SK-MEL-5 (cell line): ENCODE measurements at regions not wholly inside any gene's neighbourhood (a gene's known extent, or its start where the extent isn't known, plus 50 kb on each side); places are given as distances from the start of the nearest gene placed in this dataset.

Experiments
- DNase-seq: peaks from one replicate; pipeline ENCODE4 v3.0.0-alpha.2; 2016; ENCODE audit warnings: low read depth, low spot score
- in situ Hi-C: cut with HindIII; loops from 2 replicates; pipeline ENCODE4 v1.10.0; 2016; ENCODE audit warnings: low sequenced_read_pairs, high pct_unique_total_duplicates, low pct_unique_long_range_greater_than_20kb

DNA sequence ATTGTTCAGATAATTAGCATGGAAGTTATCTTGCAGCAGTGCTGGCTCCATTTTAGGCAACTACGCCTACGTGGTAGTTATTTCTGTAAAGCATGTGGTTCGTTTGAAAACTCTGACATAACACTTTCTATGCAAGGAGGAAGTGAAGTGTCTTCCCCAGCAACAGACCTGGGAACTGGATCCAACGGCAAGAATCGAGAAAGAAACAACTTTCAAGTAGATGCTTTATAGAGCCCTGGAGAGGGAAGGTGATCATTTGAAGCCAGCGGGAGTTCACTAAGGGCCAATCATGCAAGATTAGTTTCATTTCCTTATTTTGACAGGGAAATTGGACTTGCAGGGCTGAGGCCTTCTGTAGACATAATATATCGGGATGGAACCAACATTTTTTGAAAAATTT is 218.3 kb downstream of the ACKR3 start:
- DNase-seq, result no peak
- in situ Hi-C loops, result no loop called here

DNA sequence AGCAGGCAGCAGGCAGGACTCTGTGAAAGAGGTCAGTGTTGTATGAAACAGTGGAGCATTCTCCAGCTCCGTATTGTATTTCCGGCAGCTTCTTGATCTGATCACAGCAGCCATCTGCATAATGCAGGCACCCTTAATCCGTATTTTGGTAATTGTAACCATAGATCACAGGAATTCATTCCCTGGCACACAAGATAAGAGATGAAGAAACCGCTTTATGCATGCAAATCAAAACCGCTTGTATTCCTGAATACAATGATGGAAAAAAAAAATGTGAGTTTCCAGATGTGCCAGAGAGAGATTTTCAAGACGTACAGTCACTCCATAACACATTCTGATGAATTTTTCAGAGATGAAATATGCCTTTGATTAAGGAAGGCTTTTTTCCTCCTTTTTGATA is 221.3 kb downstream of the ACKR3 start:
- in situ Hi-C loops, result no loop called here
- DNase-seq, result no peak

DNA sequence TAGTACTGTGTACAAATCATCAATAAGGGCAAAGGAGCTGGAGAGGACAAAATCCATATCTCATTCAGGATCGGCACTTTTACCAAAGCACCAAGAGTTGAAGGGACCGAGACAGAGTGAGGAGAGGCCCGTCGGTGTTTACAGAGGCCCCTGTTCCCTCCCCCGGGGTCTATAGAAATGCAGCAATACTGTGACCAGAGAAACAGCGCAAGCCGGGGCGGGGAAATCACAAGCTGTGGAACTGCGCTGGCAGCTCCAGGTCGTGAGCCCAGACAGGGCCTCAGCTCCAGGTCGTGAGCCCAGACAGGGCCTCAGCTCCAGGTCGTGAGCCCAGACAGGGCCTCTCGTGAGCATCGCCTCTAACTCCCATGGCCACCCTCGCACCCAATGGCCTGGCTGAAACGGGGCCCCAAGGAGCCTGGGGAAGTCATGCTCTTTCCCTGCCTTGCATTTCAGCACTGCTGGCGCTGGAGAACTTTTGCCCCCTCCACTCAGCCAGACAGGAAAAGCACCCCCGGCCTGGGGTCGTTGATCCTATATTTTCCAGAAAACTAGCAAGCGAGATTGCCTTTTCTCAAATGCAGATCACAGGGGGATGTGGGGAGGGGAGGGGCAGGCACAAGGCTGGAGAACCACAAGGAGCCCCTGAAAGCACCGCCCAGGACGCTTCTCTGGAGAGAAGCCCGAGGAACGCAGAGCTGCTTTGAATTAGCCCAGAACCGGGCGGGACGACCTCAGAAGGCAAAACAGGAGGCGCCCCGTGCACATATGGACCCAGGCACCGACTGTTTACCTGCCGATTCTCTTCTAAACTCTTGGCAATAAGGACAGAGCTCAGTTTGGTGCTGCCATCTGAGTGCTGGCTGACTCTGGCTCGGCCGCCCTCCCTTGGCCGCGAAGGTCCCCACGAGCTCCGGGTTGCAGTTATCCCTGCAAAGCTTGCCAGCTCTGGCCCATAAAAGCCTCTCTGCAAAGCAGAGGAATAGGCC is 223.7 kb downstream of the ACKR3 start:
- in situ Hi-C loops, result no loop called here
- no peak for DNase-seq

DNA sequence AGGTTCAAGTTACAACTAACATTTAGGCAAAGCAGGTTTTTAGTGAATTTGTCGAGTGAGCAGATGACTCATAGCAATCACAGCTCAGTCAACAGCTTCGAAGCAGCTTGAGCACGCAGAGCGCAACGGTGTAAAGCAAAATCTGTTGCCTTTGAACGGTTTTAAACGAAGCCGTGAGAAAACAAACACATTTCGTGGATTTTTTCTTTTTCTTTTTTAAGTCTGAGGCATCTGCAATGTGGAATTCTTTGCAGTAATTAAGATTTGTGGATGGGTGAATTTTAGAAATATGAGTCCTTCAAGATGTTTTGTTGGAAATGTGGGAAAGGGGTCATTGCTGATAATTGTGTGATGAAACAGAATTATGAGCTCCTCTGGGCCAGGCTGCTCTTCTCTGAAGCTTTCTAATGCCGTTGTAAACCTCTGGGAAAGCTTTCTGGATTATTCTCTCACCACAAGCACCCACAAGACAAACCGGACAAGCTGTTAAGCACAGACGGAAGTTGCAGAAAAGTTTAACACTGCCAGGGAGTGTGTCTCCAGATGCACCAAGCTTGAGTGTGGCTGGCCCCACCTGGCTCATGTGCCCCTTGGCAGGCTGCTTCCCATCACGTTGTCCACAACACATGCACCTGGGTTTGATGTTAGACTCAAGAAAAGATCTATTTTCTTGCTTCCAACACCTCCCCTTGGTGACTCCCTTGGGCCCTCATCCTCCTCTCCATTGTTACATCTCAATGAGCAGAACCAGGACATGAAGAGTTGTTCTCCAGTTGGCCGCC is 224.7 kb downstream of the ACKR3 start:
- in situ Hi-C loops, result no loop called here
- no peak for DNase-seq

DNA sequence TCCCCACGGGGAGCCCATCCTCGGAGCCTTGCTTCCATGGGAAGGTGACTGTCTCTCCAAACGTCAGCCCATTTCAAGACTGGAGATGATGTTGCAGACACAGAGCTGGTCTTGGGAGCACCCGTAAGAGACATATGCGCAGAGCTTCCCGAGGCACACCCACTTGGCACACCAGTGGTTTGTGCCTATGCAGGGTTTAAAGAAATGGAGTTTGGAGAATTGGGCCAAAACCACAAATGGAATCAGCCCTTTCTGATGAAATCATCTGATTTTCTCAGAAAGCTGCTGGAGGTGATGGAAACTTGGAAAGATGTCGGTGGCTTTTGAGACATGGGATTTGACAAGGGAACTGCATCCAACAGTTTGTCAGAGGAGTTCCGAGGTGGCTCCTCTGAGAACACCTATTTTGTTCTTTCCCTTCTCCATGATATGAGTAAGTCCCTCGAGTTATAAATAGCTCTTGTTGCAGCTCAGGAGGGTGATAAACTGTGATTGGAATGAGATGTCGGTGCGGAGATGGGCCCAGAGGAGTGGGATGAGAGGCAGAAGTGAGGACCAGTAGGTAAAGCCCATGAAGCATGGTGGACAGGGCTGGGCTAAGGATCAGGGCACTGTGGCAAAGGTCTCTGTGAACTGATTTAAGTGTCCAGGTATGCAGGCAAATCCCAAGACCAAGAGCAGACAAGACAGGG is 225.7 kb downstream of the ACKR3 start:
- in situ Hi-C loops, result no loop called here
- no peak for DNase-seq

DNA sequence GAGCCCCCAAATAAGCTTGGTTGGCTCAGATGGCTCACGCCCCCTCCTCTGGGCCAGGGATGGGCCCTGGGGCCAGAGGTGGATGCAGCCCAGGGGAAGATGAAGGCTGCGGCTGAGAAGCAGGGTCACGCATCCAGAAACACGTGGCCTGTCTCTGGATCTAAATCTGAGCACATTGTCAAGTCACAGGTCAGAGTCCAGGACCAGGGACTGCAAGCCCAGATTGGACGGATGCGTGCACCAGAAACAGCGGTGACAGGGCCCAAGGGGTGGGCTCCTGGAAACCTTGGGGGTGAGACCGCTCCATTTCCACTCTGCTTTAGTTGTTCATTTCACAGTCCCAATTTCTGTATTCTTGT is 226.2 kb downstream of the ACKR3 start:
- in situ Hi-C loops, result no loop called here
- no peak for DNase-seq

DNA sequence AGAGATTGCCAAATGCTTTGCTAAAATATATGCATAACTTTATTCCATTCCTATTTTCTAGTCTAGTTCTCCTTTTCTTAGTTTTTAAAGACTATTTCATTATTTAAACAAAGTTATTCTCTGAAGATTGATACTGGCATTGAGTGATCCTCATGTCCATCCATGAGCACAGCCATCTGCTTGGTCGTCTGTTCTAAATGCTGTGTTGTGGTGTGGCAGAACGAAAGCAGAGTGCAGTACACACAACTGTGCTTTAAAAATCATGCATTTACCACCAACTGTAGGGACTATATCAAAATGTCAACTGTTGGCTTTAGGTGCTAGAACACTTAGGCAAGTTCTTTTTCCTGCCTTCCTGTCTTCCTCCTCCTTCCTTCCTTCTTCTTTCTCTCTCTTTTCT is 226.6 kb downstream of the ACKR3 start:
- no peak for DNase-seq
- in situ Hi-C loops, result no loop called here

DNA sequence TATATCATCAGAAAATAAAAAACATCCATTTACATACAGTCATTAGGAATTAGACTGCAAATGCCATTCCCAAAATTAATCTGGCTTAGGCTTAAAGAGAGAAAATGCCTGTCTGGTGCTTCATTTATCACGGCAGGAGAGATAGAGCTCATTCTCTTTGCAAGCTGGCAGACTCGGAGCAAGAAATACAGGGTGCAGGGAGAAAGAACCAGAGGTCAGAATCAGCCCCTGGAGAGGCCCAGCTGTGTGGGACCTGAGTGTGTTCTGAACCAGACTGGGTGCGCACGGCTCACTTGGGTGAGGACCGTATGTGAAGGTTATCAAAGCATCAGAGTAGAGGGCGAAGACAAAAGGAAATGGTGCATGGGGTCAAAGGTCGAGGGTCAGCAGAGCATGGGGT is 227.8 kb downstream of the ACKR3 start:
- no peak for DNase-seq
- in situ Hi-C loops, result no loop called here

DNA sequence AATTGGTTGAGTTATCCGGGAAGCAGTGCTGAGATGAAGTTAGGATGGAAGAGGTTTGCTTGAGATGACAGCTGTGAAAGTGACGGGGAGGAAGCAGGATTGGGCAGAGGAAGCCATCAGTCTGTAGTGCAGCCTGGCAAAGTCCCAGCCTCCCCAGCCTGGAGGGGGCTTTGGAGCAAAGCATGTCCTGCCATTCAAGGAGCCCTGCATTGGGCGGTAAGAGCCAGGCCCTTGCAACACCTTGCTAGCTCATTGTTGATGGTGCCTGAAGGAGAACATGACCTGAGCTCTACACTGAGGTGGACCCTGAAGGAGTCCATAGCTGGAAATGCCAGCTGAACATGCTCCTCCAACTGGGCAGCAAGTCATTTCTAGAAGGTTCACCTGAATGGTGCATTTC is 228.9 kb downstream of the ACKR3 start:
- DNase-seq, result no peak
- in situ Hi-C loops, result no loop called here

DNA sequence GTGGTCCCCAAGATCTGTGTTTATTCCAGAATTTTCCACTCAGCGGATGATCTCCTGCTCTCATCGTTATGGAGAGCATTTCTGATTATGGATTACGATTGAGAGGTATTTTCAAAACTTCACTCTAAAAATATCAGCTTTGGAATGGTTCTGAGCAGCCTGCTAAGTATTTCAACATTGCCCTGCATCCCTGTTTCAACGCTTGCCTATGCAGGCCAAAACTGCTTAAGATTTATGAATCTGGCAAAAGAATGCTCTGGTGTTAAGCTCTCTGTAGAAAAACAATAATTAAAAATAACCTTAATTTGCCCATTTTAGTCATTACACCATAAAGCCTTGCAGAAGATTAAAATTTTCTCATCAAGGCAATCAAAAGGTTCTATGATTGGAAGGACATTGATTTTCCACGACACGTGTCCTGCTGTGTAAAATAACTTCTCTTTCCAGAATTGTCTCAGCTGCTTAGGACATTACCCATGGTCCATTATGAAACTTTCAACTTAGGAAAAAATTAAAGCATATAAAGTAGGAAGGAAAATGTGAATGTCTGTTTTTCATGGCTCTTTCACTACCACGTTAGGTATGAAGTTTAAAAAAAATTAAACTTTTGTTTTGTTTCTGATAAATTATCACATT is 229.9 kb downstream of the ACKR3 start:
- in situ Hi-C loops, result no loop called here
- no peak for DNase-seq

DNA sequence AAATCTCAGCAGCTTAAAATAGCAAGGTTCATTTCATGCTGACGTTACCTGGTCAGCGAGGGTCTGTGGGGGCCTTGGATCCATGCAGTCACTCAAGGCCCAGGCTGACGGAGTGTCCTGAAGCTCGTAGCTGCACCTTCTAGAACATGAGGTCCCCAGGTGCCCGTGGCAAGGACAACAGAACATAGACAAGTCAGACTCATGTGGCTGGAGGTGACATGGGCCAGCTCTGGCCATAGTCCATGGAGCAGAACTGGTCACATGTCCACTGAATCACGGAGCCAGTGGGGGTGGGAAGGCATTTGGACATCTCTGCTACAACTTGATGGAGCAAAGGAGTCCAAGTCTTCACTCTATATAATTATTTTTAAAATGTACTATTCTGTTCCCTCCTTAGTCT is 233.2 kb downstream of the ACKR3 start:
- in situ Hi-C loops, result no loop called here
- DNase-seq, result no peak

DNA sequence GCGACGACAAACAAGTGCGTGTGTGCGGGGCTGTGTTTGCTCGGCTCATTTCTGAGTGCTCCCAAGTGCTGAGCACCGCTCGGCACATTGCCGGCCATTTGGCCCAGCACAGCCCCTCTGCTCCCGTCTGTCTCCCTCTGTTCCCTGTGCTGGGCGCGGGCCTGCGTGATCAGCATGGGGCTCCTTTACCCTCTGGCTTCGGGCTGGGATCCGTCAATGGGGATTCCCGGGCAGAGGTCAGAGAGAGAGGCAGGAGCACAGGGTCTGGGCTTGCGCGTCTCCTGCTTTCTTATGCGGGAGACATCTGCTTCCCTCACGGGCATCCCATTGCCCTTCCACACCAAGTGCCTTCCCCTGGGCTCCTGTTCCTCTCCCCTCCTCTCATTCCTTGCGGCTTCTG is 234.0 kb downstream of the ACKR3 start:
- in situ Hi-C loops, result no loop called here
- no peak for DNase-seq

DNA sequence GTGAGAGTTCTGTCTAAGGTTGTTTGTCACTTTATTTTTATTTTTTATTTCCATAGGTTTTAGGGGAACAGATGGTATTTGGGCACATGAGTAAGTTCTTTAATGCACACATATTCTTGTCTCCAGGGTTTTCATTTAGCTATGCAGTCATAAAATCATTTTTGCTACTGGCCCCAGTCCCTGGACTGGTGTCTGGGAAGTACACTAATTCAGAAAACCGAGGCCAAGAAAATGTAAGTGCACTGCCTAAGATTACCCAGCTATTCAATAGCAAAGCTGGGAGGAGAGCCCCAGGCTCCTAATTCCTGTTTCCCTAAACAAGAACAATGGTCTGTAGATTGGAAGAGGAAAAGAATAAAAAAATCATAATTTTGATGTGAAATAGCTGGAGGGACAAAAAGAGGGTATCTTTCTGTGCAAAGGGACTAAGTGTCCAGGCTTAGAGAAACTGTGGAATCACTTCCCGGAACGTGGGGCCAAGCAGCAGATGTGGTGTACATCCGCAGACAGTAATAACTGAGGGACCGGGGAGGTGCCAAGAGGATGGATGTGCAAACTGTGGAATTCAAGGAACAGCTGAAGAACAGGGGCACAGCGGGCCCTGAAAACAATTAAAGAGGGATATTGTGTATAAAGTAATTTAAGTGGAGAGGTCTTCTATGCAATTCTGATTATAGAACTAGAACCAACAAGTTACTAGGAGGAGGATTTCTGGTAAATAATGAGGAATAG is 236.3 kb downstream of the ACKR3 start:
- no peak for DNase-seq
- in situ Hi-C loops, result no loop called here

DNA sequence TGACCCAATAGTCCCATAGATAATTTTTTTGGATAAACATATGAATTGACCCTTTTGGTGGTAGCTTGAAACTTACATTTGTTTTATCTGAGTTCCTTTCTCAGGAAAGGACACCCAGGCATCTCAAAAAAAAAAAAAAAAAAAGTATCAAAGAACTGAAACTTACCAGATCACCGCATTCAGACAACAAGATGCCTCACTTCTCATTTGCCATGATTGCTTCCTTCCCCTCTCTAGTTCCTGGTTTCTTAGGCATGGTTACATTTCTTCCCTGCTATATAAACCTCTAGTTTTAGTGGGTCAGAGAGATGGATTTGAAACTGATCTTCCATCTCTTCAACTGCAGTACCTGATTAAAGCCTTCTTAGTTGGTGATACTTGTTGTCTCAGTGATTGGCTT is 240.1 kb downstream of the ACKR3 start:
- in situ Hi-C loops, result no loop called here
- DNase-seq, result no peak

DNA sequence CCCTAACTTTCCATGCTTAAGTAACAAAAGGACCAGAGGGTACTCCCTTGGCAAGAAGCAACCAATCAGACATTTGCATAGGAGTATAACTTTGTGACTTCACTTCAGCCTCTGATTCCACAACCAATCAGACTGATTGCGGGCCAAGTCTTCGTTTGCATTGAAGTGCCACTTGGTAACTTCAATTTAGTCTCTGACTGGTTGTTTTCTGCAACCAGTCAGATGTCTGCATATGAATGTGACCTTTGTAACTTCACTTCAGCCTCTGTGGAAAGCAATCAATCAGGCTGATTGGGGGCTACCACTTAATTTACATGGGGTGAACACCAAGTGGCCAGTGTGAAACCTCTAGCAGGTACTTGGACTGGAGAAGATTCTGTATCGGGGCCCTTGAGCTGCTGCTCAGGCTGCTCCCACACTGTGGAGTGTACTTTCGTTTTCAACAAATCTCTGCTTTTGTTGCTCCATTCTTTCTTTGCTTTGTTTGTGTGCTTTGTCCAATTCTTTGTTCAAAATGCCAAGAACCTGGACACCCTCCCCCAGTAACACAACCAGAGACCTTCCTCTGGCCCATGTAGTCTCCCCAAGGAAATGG is 241.5 kb downstream of the ACKR3 start:
- in situ Hi-C loops, result no loop called here
- no peak for DNase-seq

DNA sequence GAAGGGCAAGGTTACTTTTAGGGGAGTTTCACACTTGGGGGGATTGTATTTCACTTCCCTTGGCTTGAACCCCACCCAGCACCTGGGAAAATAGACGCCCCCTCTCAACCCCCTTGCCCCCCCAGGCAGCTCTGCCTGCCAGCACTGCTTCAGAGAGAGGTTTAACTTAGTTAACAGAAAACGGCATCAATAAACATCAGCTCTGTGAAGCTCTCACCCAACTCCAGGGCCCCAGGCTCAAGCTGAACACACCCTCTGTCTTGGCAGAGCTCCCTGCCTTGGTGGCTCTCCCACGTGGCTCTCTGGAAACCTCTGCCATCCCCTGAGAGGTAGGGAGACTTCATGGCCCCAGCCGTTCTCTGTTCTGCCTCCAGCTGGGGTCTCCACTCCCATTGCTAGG is 244.1 kb downstream of the ACKR3 start:
- in situ Hi-C loops, result no loop called here
- no peak for DNase-seq

DNA sequence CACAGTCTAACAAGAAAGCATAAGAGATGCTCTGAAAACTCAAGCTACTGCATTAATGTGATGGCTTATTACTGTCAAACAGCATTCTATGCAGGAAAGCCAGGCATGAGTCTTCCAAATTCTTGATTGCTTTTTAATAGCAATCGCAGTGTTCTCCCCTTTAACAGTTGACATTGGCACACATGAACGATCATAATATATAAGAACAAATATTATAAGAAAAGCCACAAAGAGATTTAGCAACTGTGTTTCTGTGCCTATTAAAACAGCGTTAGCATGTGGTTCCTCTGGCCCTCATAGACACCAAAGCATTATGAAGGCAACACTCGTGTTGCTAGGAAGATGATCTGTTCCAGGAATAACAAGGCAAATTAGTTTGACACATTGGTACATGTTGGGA is 245.0 kb downstream of the ACKR3 start:
- DNase-seq, result no peak
- in situ Hi-C loops, result no loop called here
